ENCODE measurements at regions not wholly inside any gene's neighbourhood (a gene's known extent, or its start where the extent isn't known, plus 50 kb on each side); places are given as distances from the start of the nearest gene placed in this dataset.

- TF ChIP-seq CTCF (conservative IDR thresholded peaks at IDR 0.05; ENCODE audit: low read depth in 2 of 2) (no peak), EZH2phosphoT487 (IDR thresholded peaks at IDR 0.05; ENCODE audit: unreplicated experiment) (no peak), POLR2AphosphoS5 (IDR thresholded peaks at IDR 0.05; ENCODE audit: low read depth) (no peak), EZH2 (IDR thresholded peaks at IDR 0.05; ENCODE audit: low read depth, unreplicated experiment) (no peak), ZNF462 (CRISPR knock-in tag; IDR thresholded peaks at IDR 0.05) (no peak), ZNF331 (CRISPR knock-in tag; IDR thresholded peaks at IDR 0.05; ENCODE audit: low read depth) (no peak), CREB1 (CRISPR knock-in tag; IDR thresholded peaks at IDR 0.05; ENCODE audit: low read depth) (no peak), REST (IDR thresholded peaks at IDR 0.05; ENCODE audit: unreplicated experiment) (no peak)
- TF ChIP-seq, protein P1, sequence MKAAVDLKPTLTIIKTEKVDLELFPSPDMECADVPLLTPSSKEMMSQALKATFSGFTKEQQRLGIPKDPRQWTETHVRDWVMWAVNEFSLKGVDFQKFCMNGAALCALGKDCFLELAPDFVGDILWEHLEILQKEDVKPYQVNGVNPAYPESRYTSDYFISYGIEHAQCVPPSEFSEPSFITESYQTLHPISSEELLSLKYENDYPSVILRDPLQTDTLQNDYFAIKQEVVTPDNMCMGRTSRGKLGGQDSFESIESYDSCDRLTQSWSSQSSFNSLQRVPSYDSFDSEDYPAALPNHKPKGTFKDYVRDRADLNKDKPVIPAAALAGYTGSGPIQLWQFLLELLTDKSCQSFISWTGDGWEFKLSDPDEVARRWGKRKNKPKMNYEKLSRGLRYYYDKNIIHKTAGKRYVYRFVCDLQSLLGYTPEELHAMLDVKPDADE (IDR thresholded peaks at IDR 0.05) = no peak
Observed at GRCh38 chr3:194910414-194910984, 224.8 kb downstream of the FAM43A start.

Measured in GM23338 (cell line).